Heart right ventricle (tissue), 16 donors: ENCODE measurements at regions not wholly inside any gene's neighbourhood (a gene's known extent, or its start where the extent isn't known, plus 50 kb on each side); places are given as distances from the start of the nearest gene placed in this dataset.

Source experiments
- ATAC-seq, 8 donors: fragments of 200-7000 bp; cut with Tn5 transposase; one replicate each; pipeline ENCODE4 v1.9.1; 2020; ENCODE audit warnings: mild to moderate bottlenecking in 8 of 8, moderate library complexity in 8 of 8, moderate number of reproducible peaks in 1 of 8
- DNase-seq, 2 donors: peaks; one replicate each; pipeline ENCODE4 v3.0.0-alpha.2; 2020
- H3K27ac ChIP-seq, 10 donors: fragments of 200-600 bp; sonication (generic) in 2 of 10; one replicate each; pipeline versions ENCODE4 v1.5.0 to v1.8.0; 2020 to 2022; ENCODE audit warnings: mild to moderate bottlenecking in 3 of 10
- H3K27me3 ChIP-seq, 7 donors: fragments of 200-600 bp; one replicate each; pipeline ENCODE4 v1.8.0; 2021 to 2022; ENCODE audit warnings: mild to moderate bottlenecking in 2 of 7
- H3K36me3 ChIP-seq, 9 donors: fragments of 200-600 bp; sonication (generic) in 1 of 9; one replicate each; pipeline versions ENCODE4 v1.5.0 to v1.8.0; 2020 to 2022; ENCODE audit warnings: mild to moderate bottlenecking in 2 of 9
- H3K4me1 ChIP-seq, 9 donors: fragments of 200-600 bp; sonication (generic) in 1 of 9; one replicate each; pipeline versions ENCODE4 v1.5.0 to v1.8.0; 2020 to 2022; ENCODE audit warnings: mild to moderate bottlenecking in 4 of 9
- H3K4me3 ChIP-seq, 10 donors: fragments of 200-600 bp; sonication (generic) in 2 of 10; one replicate each; pipeline versions ENCODE4 v1.5.0 to v1.8.0; 2020 to 2022; ENCODE audit warnings: mild to moderate bottlenecking in 7 of 10, moderate library complexity in 2 of 10
- H3K9me3 ChIP-seq, 11 donors: fragments of 200-600 bp in 10 of 11; sonication (generic) in 2 of 11; one replicate each; pipeline versions ENCODE4 v1.5.0 to v1.8.0; 2013 to 2022; ENCODE audit warnings: mild to moderate bottlenecking in 2 of 11, control low read depth in 1 of 11, moderate library complexity in 1 of 11
- WGBS, 2 donors: extraction: QIAGEN DNeasy Blood & Tissue Kit; methylation state at CpG; one replicate each; pipeline ENCODE4 v1.1.7; 2013; ENCODE audit warnings: inconsistent platforms in 1 of 2; 5-methylcytosine and 5-hydroxymethylcytosine counted together
- intact Hi-C, 10 donors: fragments of 100-400 bp; cut with DNase I; formaldehyde crosslinking; loops; one replicate each; pipeline versions ENCODE4 v1.11.1 to v1.14.2; 2022
- TF ChIP-seq, protein P1 (sequence below), 9 donors: fragments of 200-600 bp; sonication (generic) in 2 of 9; IDR thresholded peaks; one replicate each; pipeline versions ENCODE4 v1.5.0 to v1.8.0; 2021 to 2022; ENCODE audit warnings: antibody characterized with exemption in 9 of 9, mild to moderate bottlenecking in 5 of 9, moderate library complexity in 1 of 9
- donor health status: Arrhythmogenic right ventricular cardiomyopathy.
- donor health status: ischemic (EF 13 %, LVEDD 7.1; RV severe dilation, severe dysfunction).
- donor health status: healthy with polysubstance abuse.
- donor health status: DM: no; HTN: yes; CAD: no.
- donor health status: DM: no; HTN: no; CAD: no.
- donor health status: ischemic (EF 25% LVEDD 6.9; RV normal size, moderate dysfunction).
- donor health status: ischemic (EF 25% LVEDD 5.7; RV mildly dilated, moderate dysfunction).
- donor health status: healthy.
- donor health status: DM: yes; HTN: yes; CAD: no.
- donor health status: Ischemic cardiomyopathy.
- donor health status: ischemic (EF 35%, LVEDD 5.7; RV mildly dilated, moderate dysfunction).
- donor health status: nonischemic (EF 11% LVEDD 7.7; RV severe dilation, severe dysfunction).
- donor health status: DM: yes; HTN: yes; CAD: no.
- donor health status: PGD.
- donor health status: ischemic (EF 29% LVEDD 5.4; RV normal size, mild dysfunction).
- donor health status: nonischemic (EF 23%, LVEDD 6.1; RV moderate dilation, normal function).

DNA sequence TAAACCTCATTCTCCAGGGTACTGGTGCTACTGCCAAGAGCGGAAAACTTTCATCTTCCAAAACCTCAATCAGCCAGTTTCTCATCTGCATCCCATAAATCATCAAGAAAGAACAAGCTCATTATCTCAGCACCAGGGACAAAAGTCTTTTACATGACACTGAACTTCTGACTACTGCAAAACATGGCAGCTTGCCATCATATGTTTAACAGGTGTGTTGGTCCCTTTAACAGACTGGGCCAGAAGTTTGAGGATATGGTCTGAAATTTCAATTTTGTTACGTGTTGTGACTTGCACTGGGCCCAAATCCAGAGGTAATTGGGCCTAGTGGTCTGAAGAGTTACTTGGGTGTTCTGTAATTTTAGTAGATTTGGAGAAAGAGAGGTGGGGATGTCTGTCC, 305.4 kb upstream of the SEL1L start:
- Histone ChIP-seq H3K36me3 (no peaks in the 10 kb centered on the region), H3K4me1 (no peaks in the 10 kb centered on the region), H3K27me3 (no peaks in the 10 kb centered on the region), H3K9me3 (peaks cover 0 to 29% (median 7%) of the 10 kb centered on the region in 11 donors), H3K27ac (no peak overlapping the region), H3K4me3 (no peak overlapping the region)
- TF ChIP-seq, protein P1, sequence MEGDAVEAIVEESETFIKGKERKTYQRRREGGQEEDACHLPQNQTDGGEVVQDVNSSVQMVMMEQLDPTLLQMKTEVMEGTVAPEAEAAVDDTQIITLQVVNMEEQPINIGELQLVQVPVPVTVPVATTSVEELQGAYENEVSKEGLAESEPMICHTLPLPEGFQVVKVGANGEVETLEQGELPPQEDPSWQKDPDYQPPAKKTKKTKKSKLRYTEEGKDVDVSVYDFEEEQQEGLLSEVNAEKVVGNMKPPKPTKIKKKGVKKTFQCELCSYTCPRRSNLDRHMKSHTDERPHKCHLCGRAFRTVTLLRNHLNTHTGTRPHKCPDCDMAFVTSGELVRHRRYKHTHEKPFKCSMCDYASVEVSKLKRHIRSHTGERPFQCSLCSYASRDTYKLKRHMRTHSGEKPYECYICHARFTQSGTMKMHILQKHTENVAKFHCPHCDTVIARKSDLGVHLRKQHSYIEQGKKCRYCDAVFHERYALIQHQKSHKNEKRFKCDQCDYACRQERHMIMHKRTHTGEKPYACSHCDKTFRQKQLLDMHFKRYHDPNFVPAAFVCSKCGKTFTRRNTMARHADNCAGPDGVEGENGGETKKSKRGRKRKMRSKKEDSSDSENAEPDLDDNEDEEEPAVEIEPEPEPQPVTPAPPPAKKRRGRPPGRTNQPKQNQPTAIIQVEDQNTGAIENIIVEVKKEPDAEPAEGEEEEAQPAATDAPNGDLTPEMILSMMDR (IDR thresholded peaks at IDR 0.05) = no peak
- no peak for ATAC-seq
- no peak for DNase-seq
- 62 to 71% methylated on average over 2 of the region's 2 CpGs for WGBS, 2 donors
- intact Hi-C loops = no loop called here

DNA sequence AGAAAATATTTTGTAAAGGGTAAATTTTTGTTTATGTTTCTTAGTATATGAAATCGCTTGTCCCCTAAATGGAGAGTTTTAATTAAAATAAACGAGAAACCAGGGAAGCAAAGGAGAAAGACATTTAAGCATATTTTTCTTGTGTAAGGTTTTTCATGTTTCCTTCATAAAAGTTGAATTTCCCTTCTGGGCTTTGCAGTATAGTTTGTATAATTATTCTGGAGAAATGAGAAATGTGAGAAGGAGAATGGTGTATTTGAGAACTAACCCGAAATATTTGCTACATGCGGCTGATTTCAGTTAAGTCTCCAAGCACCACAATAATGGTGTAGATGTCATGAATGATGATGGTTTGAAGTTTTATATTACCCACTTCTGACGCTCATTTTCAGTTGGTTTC, 307.7 kb upstream of the SEL1L start:
- no peaks in the 10 kb centered on the region for H3K27me3 ChIP-seq

DNA sequence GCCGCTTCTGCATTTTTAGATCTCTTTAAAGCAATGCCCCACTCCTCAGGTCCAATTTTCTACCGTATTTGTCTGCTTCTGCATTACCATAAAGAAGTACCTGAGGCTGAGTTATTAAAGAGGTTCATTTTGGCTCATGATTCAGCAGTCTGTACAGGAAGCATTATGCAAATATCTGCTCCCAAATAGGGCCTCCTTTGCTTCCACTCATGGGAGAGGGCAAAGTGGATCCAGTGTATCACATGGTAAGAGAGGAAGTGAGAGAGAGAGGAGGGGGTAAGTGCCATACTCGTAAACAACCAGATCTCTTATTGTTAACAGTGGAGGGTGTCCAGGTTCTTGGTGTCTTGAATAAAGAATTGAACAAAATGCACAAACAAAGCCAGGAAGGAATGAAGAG, 316.1 kb upstream of the SEL1L start:
- Histone ChIP-seq H3K4me3 (no peak overlapping the region), H3K4me1 (no peaks in the 10 kb centered on the region), H3K27ac (no peak overlapping the region), H3K36me3 (no peaks in the 10 kb centered on the region), H3K27me3 (no peaks in the 10 kb centered on the region), H3K9me3 (peaks cover 0 to 46% (median 12%) of the 10 kb centered on the region in 11 donors)
- TF ChIP-seq, protein P1 (IDR thresholded peaks at IDR 0.05) = no peak
- intact Hi-C loops = loop anchor here in 1 of 10 donors (5.0 kb wide), 1 partner anchor 253 kb away; no protein-coding TSS in a partner anchor
- DNase-seq = no peak
- WGBS, 2 donors = 73 to 74% methylated on average over 3 of the region's 3 CpGs
- no peak for ATAC-seq

More for the DNA sequence above, 307.7 kb upstream of the SEL1L start:
- no peak for DNase-seq
- Histone ChIP-seq H3K36me3 (no peaks in the 10 kb centered on the region), H3K27ac (no peak overlapping the region), H3K4me1 (no peaks in the 10 kb centered on the region), H3K9me3 (peaks cover 0 to 14% (median under 1%) of the 10 kb centered on the region in 11 donors), H3K4me3 (no peak overlapping the region)
- intact Hi-C loops = no loop called here
- whole genome bisulfite sequencing, 2 donors = 88 to 89% methylated on average over 5 of the region's 5 CpGs
- ATAC-seq = no peak
- TF ChIP-seq, protein P1 (IDR thresholded peaks at IDR 0.05) = no peak

DNA sequence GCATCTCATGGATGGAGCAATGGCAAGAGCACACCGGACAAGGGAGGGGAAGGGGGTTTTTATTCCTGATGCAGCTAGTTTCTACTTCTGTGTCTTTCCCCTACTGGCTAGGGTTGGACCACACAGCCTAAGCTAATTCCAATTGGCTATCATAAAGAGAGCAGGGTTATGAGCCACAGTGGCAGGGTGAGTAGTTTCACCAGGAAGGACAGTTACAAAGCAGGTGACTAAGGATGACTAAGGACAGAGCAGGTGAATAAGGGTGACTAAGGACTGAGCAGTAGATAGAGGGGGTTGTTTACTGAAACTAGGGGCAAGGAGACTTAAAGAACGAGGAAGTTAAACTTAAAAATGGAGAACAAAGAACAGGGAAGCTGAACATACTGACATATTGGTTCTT, 321.4 kb upstream of the SEL1L start:
- Histone ChIP-seq H3K9me3 (peaks cover 0 to 60% (median 12%) of the 10 kb centered on the region in 11 donors), H3K4me1 (no peaks in the 10 kb centered on the region), H3K27me3 (no peaks in the 10 kb centered on the region), H3K36me3 (no peaks in the 10 kb centered on the region), H3K4me3 (no peak overlapping the region), H3K27ac (no peak overlapping the region)
- no peak for DNase-seq
- intact Hi-C loops = no loop called here
- WGBS, 2 donors = 73 to 85% methylated on average over 2 of the region's 2 CpGs
- TF ChIP-seq, protein P1 (IDR thresholded peaks at IDR 0.05) = no peak
- ATAC-seq = no peak
